ENCODE measurements at regions not wholly inside any gene's neighbourhood (a gene's known extent, or its start where the extent isn't known, plus 50 kb on each side); places are given as distances from the start of the nearest gene placed in this dataset.

- no peaks in the 10 kb centered on the region for H3K27me3 ChIP-seq (ENCODE audit: insufficient read depth, low read length)
- H4K20me1 ChIP-seq (ENCODE audit: insufficient read depth) = no peaks in the 10 kb centered on the region
- no peaks in the 10 kb centered on the region for H3K9me3 ChIP-seq (ENCODE audit: control insufficient read depth in 1 of 2, insufficient read depth in 1 of 2, low read depth in 1 of 2, low read length in 2 of 2)
- TF ChIP-seq ELF1 (IDR thresholded peaks at IDR 0.05; ENCODE audit: borderline replicate concordance, low read depth) = no peak
- no peak for TF ChIP-seq ZFX (IDR thresholded peaks at IDR 0.05)
- TF ChIP-seq EGR1 (IDR thresholded peaks at IDR 0.05; ENCODE audit: low read depth) = no peak
- no peak for TF ChIP-seq FOSL1 (IDR thresholded peaks at IDR 0.05; ENCODE audit: low read depth)
- TF ChIP-seq CTCF (IDR thresholded peaks at IDR 0.05 in 2 of 3, conservative IDR thresholded peaks at IDR 0.05 in 1 of 3; ENCODE audit: borderline replicate concordance in 1 of 3, insufficient read depth in 1 of 3, low read depth in 2 of 3, low read length in 2 of 3) = no peak
- TF ChIP-seq TCF7L2 (IDR thresholded peaks at IDR 0.05; ENCODE audit: borderline replicate concordance, extremely low read depth, insufficient read depth, insufficient read length) = no peak
- H3K4me2 ChIP-seq (ENCODE audit: low read length) = no peak overlapping the region
- ChIA-PET CTCF (no interaction called here), POLR2A (no interaction called here), RAD21 (ENCODE audit: low non-redundant PET in 1 of 2, low total read pairs in 2 of 2, uncharacterized antibody in 2 of 2, unreplicated experiment in 2 of 2) (no interaction called here)
- H3K36me3 ChIP-seq (ENCODE audit: control insufficient read depth in 1 of 2, insufficient read depth in 2 of 2, low read length in 2 of 2) = no peaks in the 10 kb centered on the region
- ATAC-seq (no peak), DNase-seq (ENCODE audit: low read depth, low spot score) (no peak)
- H3K79me2 ChIP-seq (ENCODE audit: insufficient read depth, low read length) = no peaks in the 10 kb centered on the region
- BruUV-seq (replicated peaks) = no TSS peak
- H3K9me2 ChIP-seq (ENCODE audit: insufficient read depth) = no peaks in the 10 kb centered on the region
- no peak overlapping the region for H3K27ac ChIP-seq (ENCODE audit: low read depth, low read length)
- no peak overlapping the region for H2AFZ ChIP-seq (ENCODE audit: low read depth, low read length, poor library complexity, severe bottlenecking)
- no peak overlapping the region for H3K9ac ChIP-seq (ENCODE audit: low read length)
- intact Hi-C loops (cut with micrococcal nuclease) = no loop called here
- no peak overlapping the region for H3K4me3 ChIP-seq (replicated peaks in 1 of 2; ENCODE audit: low read depth in 1 of 2, low read length in 2 of 2)
- no peaks in the 10 kb centered on the region for H3K4me1 ChIP-seq (ENCODE audit: control insufficient read depth in 1 of 2, insufficient read depth in 2 of 2, low read length in 2 of 2)
These were observed 448.2 kb downstream of the SEMA3D start for GRCh38 chr7:84738583-84739150.

- ChIA-PET RAD21 (ENCODE audit: low non-redundant PET in 1 of 2, low total read pairs in 2 of 2, uncharacterized antibody in 2 of 2, unreplicated experiment in 2 of 2) (no interaction called here), CTCF (no interaction called here), POLR2A (no interaction called here)
- DNase-seq (ENCODE audit: low read depth, low spot score) = no peak
- Histone ChIP-seq H3K4me3 (replicated peaks in 1 of 2; ENCODE audit: low read depth in 1 of 2, low read length in 2 of 2) (no peak overlapping the region), H3K4me2 (ENCODE audit: low read length) (no peak overlapping the region), H3K36me3 (ENCODE audit: control insufficient read depth in 1 of 2, insufficient read depth in 2 of 2, low read length in 2 of 2) (no peaks in the 10 kb centered on the region), H3K27me3 (ENCODE audit: insufficient read depth, low read length) (no peaks in the 10 kb centered on the region), H3K9me3 (ENCODE audit: control insufficient read depth in 1 of 2, insufficient read depth in 1 of 2, low read depth in 1 of 2, low read length in 2 of 2) (no peaks in the 10 kb centered on the region), H3K9me2 (ENCODE audit: insufficient read depth) (no peaks in the 10 kb centered on the region), H3K27ac (ENCODE audit: low read depth, low read length) (no peak overlapping the region), H4K20me1 (ENCODE audit: insufficient read depth) (no peaks in the 10 kb centered on the region), H3K79me2 (ENCODE audit: insufficient read depth, low read length) (no peaks in the 10 kb centered on the region), H2AFZ (ENCODE audit: low read depth, low read length, poor library complexity, severe bottlenecking) (peak overlapping the region; percentile 26), H3K4me1 (ENCODE audit: control insufficient read depth in 1 of 2, insufficient read depth in 2 of 2, low read length in 2 of 2) (no peaks in the 10 kb centered on the region), H3K9ac (ENCODE audit: low read length) (no peak overlapping the region)
- no peak for ATAC-seq
- no TSS peak for BruUV-seq (replicated peaks)
- intact Hi-C loops (cut with micrococcal nuclease) = no loop called here
- no peak for TF ChIP-seq CTCF (IDR thresholded peaks at IDR 0.05 in 2 of 3, conservative IDR thresholded peaks at IDR 0.05 in 1 of 3; ENCODE audit: borderline replicate concordance in 1 of 3, insufficient read depth in 1 of 3, low read depth in 2 of 3, low read length in 2 of 3)
- no peak for TF ChIP-seq TCF7L2 (IDR thresholded peaks at IDR 0.05; ENCODE audit: borderline replicate concordance, extremely low read depth, insufficient read depth, insufficient read length)
- TF ChIP-seq, protein P1, sequence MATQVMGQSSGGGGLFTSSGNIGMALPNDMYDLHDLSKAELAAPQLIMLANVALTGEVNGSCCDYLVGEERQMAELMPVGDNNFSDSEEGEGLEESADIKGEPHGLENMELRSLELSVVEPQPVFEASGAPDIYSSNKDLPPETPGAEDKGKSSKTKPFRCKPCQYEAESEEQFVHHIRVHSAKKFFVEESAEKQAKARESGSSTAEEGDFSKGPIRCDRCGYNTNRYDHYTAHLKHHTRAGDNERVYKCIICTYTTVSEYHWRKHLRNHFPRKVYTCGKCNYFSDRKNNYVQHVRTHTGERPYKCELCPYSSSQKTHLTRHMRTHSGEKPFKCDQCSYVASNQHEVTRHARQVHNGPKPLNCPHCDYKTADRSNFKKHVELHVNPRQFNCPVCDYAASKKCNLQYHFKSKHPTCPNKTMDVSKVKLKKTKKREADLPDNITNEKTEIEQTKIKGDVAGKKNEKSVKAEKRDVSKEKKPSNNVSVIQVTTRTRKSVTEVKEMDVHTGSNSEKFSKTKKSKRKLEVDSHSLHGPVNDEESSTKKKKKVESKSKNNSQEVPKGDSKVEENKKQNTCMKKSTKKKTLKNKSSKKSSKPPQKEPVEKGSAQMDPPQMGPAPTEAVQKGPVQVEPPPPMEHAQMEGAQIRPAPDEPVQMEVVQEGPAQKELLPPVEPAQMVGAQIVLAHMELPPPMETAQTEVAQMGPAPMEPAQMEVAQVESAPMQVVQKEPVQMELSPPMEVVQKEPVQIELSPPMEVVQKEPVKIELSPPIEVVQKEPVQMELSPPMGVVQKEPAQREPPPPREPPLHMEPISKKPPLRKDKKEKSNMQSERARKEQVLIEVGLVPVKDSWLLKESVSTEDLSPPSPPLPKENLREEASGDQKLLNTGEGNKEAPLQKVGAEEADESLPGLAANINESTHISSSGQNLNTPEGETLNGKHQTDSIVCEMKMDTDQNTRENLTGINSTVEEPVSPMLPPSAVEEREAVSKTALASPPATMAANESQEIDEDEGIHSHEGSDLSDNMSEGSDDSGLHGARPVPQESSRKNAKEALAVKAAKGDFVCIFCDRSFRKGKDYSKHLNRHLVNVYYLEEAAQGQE (IDR thresholded peaks at IDR 0.05; ENCODE audit: low read depth) = no peak
- no peak for TF ChIP-seq CBX3 (IDR thresholded peaks at IDR 0.05; ENCODE audit: low read depth)
- no peak for TF ChIP-seq RAD21 (IDR thresholded peaks at IDR 0.05; ENCODE audit: low read depth)
- no peak for TF ChIP-seq POLR2A (IDR thresholded peaks at IDR 0.05; ENCODE audit: borderline replicate concordance, extremely low read depth, insufficient read depth, insufficient read length)
- no peak for TF ChIP-seq ELF1 (IDR thresholded peaks at IDR 0.05; ENCODE audit: borderline replicate concordance, low read depth)
- TF ChIP-seq EGR1 (IDR thresholded peaks at IDR 0.05; ENCODE audit: low read depth) = no peak
- no peak for TF ChIP-seq SIN3A (IDR thresholded peaks at IDR 0.05; ENCODE audit: low read depth)
- no peak for TF ChIP-seq SP1 (IDR thresholded peaks at IDR 0.05; ENCODE audit: low read depth)
These were observed 451.2 kb downstream of the SEMA3D start for GRCh38 chr7:84735677-84736076.

Measured in HCT116 (cell line).